ENCODE measurements at regions not wholly inside any gene's neighbourhood (a gene's known extent, or its start where the extent isn't known, plus 50 kb on each side); places are given as distances from the start of the nearest gene placed in this dataset.

DNA sequence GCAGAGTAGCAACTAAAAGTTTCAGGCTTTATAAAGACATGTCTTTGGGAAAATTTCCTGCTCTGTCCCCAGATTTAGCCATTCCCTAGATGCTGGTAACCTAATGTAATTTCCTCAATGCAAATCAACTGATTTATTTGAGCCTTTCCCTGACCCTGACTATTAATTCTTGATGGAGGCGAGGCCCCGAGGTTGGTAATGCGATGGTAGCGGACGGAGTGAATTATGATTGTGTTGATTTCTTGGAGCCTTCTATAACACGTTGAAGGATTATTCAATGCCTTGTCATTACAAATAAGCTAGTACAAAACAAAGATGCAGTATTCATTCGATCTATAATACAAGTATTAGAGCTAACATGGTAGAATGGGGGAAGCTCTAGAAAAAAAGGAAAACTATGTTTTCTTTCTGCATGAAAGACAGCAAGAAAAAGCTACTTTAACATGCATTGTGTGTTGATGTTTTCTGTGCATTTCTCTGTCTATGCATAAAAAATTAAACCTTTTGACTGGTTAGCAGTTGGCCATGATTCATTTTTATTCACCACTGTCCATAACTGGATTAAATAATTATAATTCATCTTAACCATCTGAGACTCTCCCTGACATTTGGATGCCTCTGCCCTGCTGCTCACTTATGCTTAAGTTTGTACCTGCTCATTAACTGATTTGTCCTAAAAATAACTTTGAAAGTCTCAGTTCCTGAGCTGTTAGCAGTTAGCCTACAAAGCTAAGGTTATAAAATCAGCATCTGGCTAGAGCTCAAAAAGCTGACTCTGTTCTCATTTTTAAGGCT is 490.2 kb upstream of the NUDT12 start:
- no peaks in the 10 kb centered on the region for H3K9me2 ChIP-seq
- H3K9ac ChIP-seq = no peak overlapping the region
- ChIA-PET CTCF (no interaction called here), POLR2A (no interaction called here)
- no peaks in the 10 kb centered on the region for H3K9me3 ChIP-seq
- H3K4me3 ChIP-seq (ENCODE audit: low read depth in 2 of 2, low read length in 1 of 2) = no peak overlapping the region
- H4K20me1 ChIP-seq (ENCODE audit: insufficient read depth) = no peaks in the 10 kb centered on the region
- no peaks in the 10 kb centered on the region for H3K27me3 ChIP-seq (ENCODE audit: insufficient read depth)
- no peaks in the 10 kb centered on the region for H3K36me3 ChIP-seq (replicated peaks in 1 of 2; ENCODE audit: control insufficient read depth in 1 of 2, insufficient read depth in 2 of 2, low read length in 1 of 2)
- peak overlapping the region in 1 of 2 experiments; percentile 89; a peak in 2 of 4 replicates for H3K27ac ChIP-seq (ENCODE audit: low read depth in 2 of 2, low read length in 1 of 2)
- H2AFZ ChIP-seq (ENCODE audit: low read depth) = no peak overlapping the region
- 85% methylated on average over 7 of the region's 7 CpGs for WGBS (ENCODE audit: low lambda C conversion rate)
- no peak for DNase-seq
- H3K4me1 ChIP-seq (ENCODE audit: control insufficient read depth in 1 of 2, insufficient read depth in 2 of 2, low read depth in 1 of 2, low read length in 1 of 2) = peaks cover 0 to 2% of the 10 kb centered on the region in 2 experiments; a peak in 2 of 4 replicates
- H3K4me2 ChIP-seq = no peak overlapping the region
- no peaks in the 10 kb centered on the region for H3K79me2 ChIP-seq (ENCODE audit: insufficient read depth)
- TF ChIP-seq GABPA (IDR thresholded peaks at IDR 0.05; ENCODE audit: low read depth) (no peak), SIN3A (IDR thresholded peaks at IDR 0.05; ENCODE audit: borderline replicate concordance, low read depth, low read length) (no peak), NRF1 (IDR thresholded peaks at IDR 0.05; ENCODE audit: low read depth, low read length) (no peak), MEF2A (IDR thresholded peaks at IDR 0.05; ENCODE audit: borderline replicate concordance, low read depth) (peak; percentile 49; the same call in 1 of the 2 replicates)
- TF ChIP-seq, protein P1, sequence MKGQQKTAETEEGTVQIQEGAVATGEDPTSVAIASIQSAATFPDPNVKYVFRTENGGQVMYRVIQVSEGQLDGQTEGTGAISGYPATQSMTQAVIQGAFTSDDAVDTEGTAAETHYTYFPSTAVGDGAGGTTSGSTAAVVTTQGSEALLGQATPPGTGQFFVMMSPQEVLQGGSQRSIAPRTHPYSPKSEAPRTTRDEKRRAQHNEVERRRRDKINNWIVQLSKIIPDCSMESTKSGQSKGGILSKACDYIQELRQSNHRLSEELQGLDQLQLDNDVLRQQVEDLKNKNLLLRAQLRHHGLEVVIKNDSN (IDR thresholded peaks at IDR 0.05; ENCODE audit: borderline replicate concordance, low read depth) = no peak
- no peaks in the 10 kb centered on the region for H3F3A ChIP-seq (replicated peaks; ENCODE audit: insufficient read depth)

DNA sequence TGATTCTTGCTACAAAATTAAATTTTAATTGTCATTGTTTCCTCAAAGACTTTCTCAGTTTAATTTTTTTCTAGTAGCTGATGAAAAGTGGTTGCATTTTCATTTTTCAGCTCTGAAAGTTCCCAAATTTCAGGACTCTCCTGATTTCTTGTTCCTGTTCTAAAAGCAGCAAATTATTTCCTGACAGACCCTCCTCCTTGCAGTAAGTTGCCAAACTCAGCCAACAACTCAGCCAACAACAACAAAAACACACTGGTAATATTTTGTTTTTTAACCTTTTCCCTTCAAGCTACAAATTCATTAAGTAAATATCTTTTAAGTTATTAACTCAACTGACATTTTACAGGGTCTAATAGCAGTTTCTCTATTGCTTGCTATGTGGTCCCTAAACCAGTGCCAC is 487.8 kb upstream of the NUDT12 start:
- POLR2A ChIA-PET = no interaction called here

More for the DNA sequence above, 487.8 kb upstream of the NUDT12 start:
- Histone ChIP-seq H3K9me3 (no peaks in the 10 kb centered on the region), H4K20me1 (ENCODE audit: insufficient read depth) (no peaks in the 10 kb centered on the region), H3K4me3 (ENCODE audit: low read depth in 2 of 2, low read length in 1 of 2) (no peak overlapping the region), H3K27ac (ENCODE audit: low read depth in 2 of 2, low read length in 1 of 2) (no peak overlapping the region), H3K79me2 (ENCODE audit: insufficient read depth) (no peaks in the 10 kb centered on the region), H2AFZ (ENCODE audit: low read depth) (no peak overlapping the region), H3K36me3 (replicated peaks in 1 of 2; ENCODE audit: control insufficient read depth in 1 of 2, insufficient read depth in 2 of 2, low read length in 1 of 2) (no peaks in the 10 kb centered on the region), H3K4me2 (no peak overlapping the region), H3K4me1 (ENCODE audit: control insufficient read depth in 1 of 2, insufficient read depth in 2 of 2, low read depth in 1 of 2, low read length in 1 of 2) (peaks cover 0 to 2% of the 10 kb centered on the region in 2 experiments; a peak in 2 of 4 replicates), H3K27me3 (ENCODE audit: insufficient read depth) (no peaks in the 10 kb centered on the region), H3F3A (replicated peaks; ENCODE audit: insufficient read depth) (no peaks in the 10 kb centered on the region), H3K9ac (no peak overlapping the region), H3K9me2 (no peaks in the 10 kb centered on the region)
- TF ChIP-seq YY1 (IDR thresholded peaks at IDR 0.05; ENCODE audit: low read depth) (no peak), ELF1 (IDR thresholded peaks at IDR 0.05) (no peak), GABPA (IDR thresholded peaks at IDR 0.05; ENCODE audit: low read depth) (no peak), FOSL2 (IDR thresholded peaks at IDR 0.05; ENCODE audit: borderline replicate concordance, low read depth) (no peak), TEAD4 (IDR thresholded peaks at IDR 0.05; ENCODE audit: borderline replicate concordance, insufficient read depth) (no peak), TAF1 (IDR thresholded peaks at IDR 0.05; ENCODE audit: borderline replicate concordance, low read depth, low read length) (no peak), RCOR1 (IDR thresholded peaks at IDR 0.05; ENCODE audit: low read length) (no peak), NFIC (IDR thresholded peaks at IDR 0.05; ENCODE audit: borderline replicate concordance) (no peak), RXRA (IDR thresholded peaks at IDR 0.05; ENCODE audit: borderline replicate concordance, low read depth) (no peak), EP300 (IDR thresholded peaks at IDR 0.05; ENCODE audit: borderline replicate concordance in 1 of 2, low read depth in 1 of 2, low read length in 1 of 2) (no peak), JUND (IDR thresholded peaks at IDR 0.05) (no peak), FOXM1 (IDR thresholded peaks at IDR 0.05; ENCODE audit: low read depth) (no peak), TCF12 (IDR thresholded peaks at IDR 0.05) (no peak), EZH2phosphoT487 (IDR thresholded peaks at IDR 0.05; ENCODE audit: borderline replicate concordance, low read depth) (no peak), FOXJ3 (CRISPR knock-in tag; IDR thresholded peaks at IDR 0.05) (no peak)
- TF ChIP-seq, protein P2, sequence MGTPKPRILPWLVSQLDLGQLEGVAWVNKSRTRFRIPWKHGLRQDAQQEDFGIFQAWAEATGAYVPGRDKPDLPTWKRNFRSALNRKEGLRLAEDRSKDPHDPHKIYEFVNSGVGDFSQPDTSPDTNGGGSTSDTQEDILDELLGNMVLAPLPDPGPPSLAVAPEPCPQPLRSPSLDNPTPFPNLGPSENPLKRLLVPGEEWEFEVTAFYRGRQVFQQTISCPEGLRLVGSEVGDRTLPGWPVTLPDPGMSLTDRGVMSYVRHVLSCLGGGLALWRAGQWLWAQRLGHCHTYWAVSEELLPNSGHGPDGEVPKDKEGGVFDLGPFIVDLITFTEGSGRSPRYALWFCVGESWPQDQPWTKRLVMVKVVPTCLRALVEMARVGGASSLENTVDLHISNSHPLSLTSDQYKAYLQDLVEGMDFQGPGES (IDR thresholded peaks at IDR 0.05; ENCODE audit: low read depth, low read length) = no peak
- TF ChIP-seq, protein P3, sequence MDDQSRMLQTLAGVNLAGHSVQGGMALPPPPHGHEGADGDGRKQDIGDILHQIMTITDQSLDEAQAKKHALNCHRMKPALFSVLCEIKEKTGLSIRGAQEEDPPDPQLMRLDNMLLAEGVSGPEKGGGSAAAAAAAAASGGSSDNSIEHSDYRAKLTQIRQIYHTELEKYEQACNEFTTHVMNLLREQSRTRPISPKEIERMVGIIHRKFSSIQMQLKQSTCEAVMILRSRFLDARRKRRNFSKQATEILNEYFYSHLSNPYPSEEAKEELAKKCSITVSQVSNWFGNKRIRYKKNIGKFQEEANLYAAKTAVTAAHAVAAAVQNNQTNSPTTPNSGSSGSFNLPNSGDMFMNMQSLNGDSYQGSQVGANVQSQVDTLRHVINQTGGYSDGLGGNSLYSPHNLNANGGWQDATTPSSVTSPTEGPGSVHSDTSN (IDR thresholded peaks at IDR 0.05) = no peak
- TF ChIP-seq, protein P4, sequence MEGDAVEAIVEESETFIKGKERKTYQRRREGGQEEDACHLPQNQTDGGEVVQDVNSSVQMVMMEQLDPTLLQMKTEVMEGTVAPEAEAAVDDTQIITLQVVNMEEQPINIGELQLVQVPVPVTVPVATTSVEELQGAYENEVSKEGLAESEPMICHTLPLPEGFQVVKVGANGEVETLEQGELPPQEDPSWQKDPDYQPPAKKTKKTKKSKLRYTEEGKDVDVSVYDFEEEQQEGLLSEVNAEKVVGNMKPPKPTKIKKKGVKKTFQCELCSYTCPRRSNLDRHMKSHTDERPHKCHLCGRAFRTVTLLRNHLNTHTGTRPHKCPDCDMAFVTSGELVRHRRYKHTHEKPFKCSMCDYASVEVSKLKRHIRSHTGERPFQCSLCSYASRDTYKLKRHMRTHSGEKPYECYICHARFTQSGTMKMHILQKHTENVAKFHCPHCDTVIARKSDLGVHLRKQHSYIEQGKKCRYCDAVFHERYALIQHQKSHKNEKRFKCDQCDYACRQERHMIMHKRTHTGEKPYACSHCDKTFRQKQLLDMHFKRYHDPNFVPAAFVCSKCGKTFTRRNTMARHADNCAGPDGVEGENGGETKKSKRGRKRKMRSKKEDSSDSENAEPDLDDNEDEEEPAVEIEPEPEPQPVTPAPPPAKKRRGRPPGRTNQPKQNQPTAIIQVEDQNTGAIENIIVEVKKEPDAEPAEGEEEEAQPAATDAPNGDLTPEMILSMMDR (IDR thresholded peaks at IDR 0.05) = no peak
- TF ChIP-seq, protein P5, sequence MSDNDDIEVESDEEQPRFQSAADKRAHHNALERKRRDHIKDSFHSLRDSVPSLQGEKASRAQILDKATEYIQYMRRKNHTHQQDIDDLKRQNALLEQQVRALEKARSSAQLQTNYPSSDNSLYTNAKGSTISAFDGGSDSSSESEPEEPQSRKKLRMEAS (IDR thresholded peaks at IDR 0.05; ENCODE audit: low read depth) = no peak
- TF ChIP-seq, protein P6, sequence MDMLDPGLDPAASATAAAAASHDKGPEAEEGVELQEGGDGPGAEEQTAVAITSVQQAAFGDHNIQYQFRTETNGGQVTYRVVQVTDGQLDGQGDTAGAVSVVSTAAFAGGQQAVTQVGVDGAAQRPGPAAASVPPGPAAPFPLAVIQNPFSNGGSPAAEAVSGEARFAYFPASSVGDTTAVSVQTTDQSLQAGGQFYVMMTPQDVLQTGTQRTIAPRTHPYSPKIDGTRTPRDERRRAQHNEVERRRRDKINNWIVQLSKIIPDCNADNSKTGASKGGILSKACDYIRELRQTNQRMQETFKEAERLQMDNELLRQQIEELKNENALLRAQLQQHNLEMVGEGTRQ (IDR thresholded peaks at IDR 0.05; ENCODE audit: borderline replicate concordance, low read depth, low read length) = no peak
- CTCF ChIA-PET = no interaction called here
- no peak for DNase-seq
